HCT116 (cell line): ENCODE measurements at regions not wholly inside any gene's neighbourhood (a gene's known extent, or its start where the extent isn't known, plus 50 kb on each side); places are given as distances from the start of the nearest gene placed in this dataset.

ENCODE experiments used
- POLR2A ChIP-seq: IDR thresholded peaks from 2 replicates; pipeline ENCODE4 v1.7.0; 2011; ENCODE audit warnings: borderline replicate concordance; ENCODE audit not compliant: insufficient read depth, insufficient read length; ENCODE audit errors: extremely low read depth
- POLR2AphosphoS5 ChIP-seq: IDR thresholded peaks from 2 replicates; pipeline ENCODE4 v1.6.1; 2011; ENCODE audit warnings: mild to moderate bottlenecking, low read depth, low read length, moderate library complexity
- SP1 ChIP-seq: IDR thresholded peaks from 2 replicates; pipeline ENCODE4 v1.6.1; 2012; ENCODE audit warnings: low read depth
- TF ChIP-seq, protein P1 (sequence below): IDR thresholded peaks from 2 replicates; pipeline ENCODE4 v1.6.1; 2012
- TF ChIP-seq, protein P2 (sequence below): IDR thresholded peaks from 2 replicates; pipeline ENCODE4 v1.6.1; 2012; ENCODE audit warnings: low read depth
- TF ChIP-seq, protein P3 (sequence below), 3 experiments: fragments of 200-600 bp in 1 of 3; sonication (generic) in 1 of 3; IDR thresholded peaks in 2 of 3; conservative IDR thresholded peaks in 1 of 3; 2 replicates each; pipeline ENCODE4 v1.5.1; 2012 to 2017; ENCODE audit warnings: low read depth in 2 of 3, low read length in 2 of 3, antibody characterized with exemption in 1 of 3, borderline replicate concordance in 1 of 3, control low read depth in 1 of 3, mild to moderate bottlenecking in 1 of 3, mixed read lengths in 1 of 3, mixed run types in 1 of 3, moderate library complexity in 1 of 3; ENCODE audit not compliant: insufficient read depth in 1 of 3

DNA sequence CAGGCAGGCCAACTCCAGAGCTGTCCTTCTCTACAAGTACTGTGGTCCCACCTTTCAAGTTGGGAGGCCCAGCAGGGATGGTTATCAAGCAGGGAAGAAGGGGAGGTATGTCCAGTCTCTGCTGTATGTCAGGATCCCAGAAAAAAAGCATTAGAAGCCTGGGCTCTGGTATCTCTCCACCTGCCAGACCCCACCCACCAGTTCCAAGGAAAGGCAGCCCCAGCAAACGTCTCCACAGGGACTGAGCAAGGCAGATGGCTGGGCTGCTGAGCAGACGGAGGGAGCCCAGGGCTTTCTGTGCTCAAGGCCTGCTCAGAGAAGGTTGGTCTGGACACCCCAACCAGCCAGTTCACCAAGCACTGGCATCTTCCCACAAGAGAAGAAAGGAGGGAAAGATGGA lies 287.8 kb downstream of the XXYLT1 start:
- TF ChIP-seq, protein P1, sequence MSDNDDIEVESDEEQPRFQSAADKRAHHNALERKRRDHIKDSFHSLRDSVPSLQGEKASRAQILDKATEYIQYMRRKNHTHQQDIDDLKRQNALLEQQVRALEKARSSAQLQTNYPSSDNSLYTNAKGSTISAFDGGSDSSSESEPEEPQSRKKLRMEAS, result no peak
- no peak for TF ChIP-seq SP1
- no peak for TF ChIP-seq POLR2AphosphoS5
- TF ChIP-seq, protein P2, sequence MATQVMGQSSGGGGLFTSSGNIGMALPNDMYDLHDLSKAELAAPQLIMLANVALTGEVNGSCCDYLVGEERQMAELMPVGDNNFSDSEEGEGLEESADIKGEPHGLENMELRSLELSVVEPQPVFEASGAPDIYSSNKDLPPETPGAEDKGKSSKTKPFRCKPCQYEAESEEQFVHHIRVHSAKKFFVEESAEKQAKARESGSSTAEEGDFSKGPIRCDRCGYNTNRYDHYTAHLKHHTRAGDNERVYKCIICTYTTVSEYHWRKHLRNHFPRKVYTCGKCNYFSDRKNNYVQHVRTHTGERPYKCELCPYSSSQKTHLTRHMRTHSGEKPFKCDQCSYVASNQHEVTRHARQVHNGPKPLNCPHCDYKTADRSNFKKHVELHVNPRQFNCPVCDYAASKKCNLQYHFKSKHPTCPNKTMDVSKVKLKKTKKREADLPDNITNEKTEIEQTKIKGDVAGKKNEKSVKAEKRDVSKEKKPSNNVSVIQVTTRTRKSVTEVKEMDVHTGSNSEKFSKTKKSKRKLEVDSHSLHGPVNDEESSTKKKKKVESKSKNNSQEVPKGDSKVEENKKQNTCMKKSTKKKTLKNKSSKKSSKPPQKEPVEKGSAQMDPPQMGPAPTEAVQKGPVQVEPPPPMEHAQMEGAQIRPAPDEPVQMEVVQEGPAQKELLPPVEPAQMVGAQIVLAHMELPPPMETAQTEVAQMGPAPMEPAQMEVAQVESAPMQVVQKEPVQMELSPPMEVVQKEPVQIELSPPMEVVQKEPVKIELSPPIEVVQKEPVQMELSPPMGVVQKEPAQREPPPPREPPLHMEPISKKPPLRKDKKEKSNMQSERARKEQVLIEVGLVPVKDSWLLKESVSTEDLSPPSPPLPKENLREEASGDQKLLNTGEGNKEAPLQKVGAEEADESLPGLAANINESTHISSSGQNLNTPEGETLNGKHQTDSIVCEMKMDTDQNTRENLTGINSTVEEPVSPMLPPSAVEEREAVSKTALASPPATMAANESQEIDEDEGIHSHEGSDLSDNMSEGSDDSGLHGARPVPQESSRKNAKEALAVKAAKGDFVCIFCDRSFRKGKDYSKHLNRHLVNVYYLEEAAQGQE, result no peak
- no peak for TF ChIP-seq POLR2A
- TF ChIP-seq, protein P3, sequence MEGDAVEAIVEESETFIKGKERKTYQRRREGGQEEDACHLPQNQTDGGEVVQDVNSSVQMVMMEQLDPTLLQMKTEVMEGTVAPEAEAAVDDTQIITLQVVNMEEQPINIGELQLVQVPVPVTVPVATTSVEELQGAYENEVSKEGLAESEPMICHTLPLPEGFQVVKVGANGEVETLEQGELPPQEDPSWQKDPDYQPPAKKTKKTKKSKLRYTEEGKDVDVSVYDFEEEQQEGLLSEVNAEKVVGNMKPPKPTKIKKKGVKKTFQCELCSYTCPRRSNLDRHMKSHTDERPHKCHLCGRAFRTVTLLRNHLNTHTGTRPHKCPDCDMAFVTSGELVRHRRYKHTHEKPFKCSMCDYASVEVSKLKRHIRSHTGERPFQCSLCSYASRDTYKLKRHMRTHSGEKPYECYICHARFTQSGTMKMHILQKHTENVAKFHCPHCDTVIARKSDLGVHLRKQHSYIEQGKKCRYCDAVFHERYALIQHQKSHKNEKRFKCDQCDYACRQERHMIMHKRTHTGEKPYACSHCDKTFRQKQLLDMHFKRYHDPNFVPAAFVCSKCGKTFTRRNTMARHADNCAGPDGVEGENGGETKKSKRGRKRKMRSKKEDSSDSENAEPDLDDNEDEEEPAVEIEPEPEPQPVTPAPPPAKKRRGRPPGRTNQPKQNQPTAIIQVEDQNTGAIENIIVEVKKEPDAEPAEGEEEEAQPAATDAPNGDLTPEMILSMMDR (IDR thresholded peaks at IDR 0.05 in 2 of 3, conservative IDR thresholded peaks at IDR 0.05 in 1 of 3; ENCODE audit: borderline replicate concordance in 1 of 3, insufficient read depth in 1 of 3, low read depth in 2 of 3, low read length in 2 of 3), result no peak
